ENCODE measurements at regions not wholly inside any gene's neighbourhood (a gene's known extent, or its start where the extent isn't known, plus 50 kb on each side); places are given as distances from the start of the nearest gene placed in this dataset.

- no peak for DNase-seq (ENCODE audit: low spot score)
Measured at GRCh38 chr2:193566886-193567285, 1372.2 kb upstream of the TMEFF2 start.

GRCh38 chr2:193566276-193566675 lies 1371.5 kb upstream of the TMEFF2 start:
- no peak for DNase-seq (ENCODE audit: low spot score)

- no peak for DNase-seq (ENCODE audit: low spot score)
Measured at GRCh38 chr2:193562031-193562430, 1367.3 kb upstream of the TMEFF2 start.

- no peak for DNase-seq (ENCODE audit: low spot score)
Measured at GRCh38 chr2:193561054-193561453, 1366.3 kb upstream of the TMEFF2 start.

- no peak for DNase-seq (ENCODE audit: low spot score)
Measured at GRCh38 chr2:193556766-193557470, 1362.2 kb upstream of the TMEFF2 start.

- no peak for DNase-seq (ENCODE audit: low spot score)
Measured at GRCh38 chr2:193549661-193550060, 1354.9 kb upstream of the TMEFF2 start.

GRCh38 chr2:193542762-193543161 lies 1348.0 kb upstream of the TMEFF2 start:
- no peak for DNase-seq (ENCODE audit: low spot score)

- no peak for DNase-seq (ENCODE audit: low spot score)
Measured at GRCh38 chr2:193539188-193539587, 1344.5 kb upstream of the TMEFF2 start.

GRCh38 chr2:193538061-193538460 lies 1343.3 kb upstream of the TMEFF2 start:
- no peak for DNase-seq (ENCODE audit: low spot score)

- DNase-seq (ENCODE audit: low spot score): no peak
Measured at GRCh38 chr2:193537531-193537930, 1342.8 kb upstream of the TMEFF2 start.

GRCh38 chr2:193528458-193528857 lies 1333.7 kb upstream of the TMEFF2 start:
- DNase-seq (ENCODE audit: low spot score): no peak

GRCh38 chr2:193527146-193527545 lies 1332.4 kb upstream of the TMEFF2 start:
- DNase-seq (ENCODE audit: low spot score): no peak

GRCh38 chr2:193523662-193524061 lies 1328.9 kb upstream of the TMEFF2 start:
- DNase-seq (ENCODE audit: low spot score): no peak

GRCh38 chr2:193521523-193521922 lies 1326.8 kb upstream of the TMEFF2 start:
- DNase-seq (ENCODE audit: low spot score): no peak

- no peak for DNase-seq (ENCODE audit: low spot score)
Measured at GRCh38 chr2:193520709-193521458, 1326.2 kb upstream of the TMEFF2 start.

- no peak for DNase-seq (ENCODE audit: low spot score)
Measured at GRCh38 chr2:193518041-193518817, 1323.5 kb upstream of the TMEFF2 start.

- DNase-seq (ENCODE audit: low spot score): no peak
Measured at GRCh38 chr2:193517615-193518014, 1322.9 kb upstream of the TMEFF2 start.

- DNase-seq (ENCODE audit: low spot score): no peak
Measured at GRCh38 chr2:193506035-193506434, 1311.3 kb upstream of the TMEFF2 start.

GRCh38 chr2:193505620-193506019 lies 1310.9 kb upstream of the TMEFF2 start:
- DNase-seq (ENCODE audit: low spot score): no peak

- DNase-seq (ENCODE audit: low spot score): no peak
Measured at GRCh38 chr2:193502363-193503035, 1307.8 kb upstream of the TMEFF2 start.

GRCh38 chr2:193496786-193497185 lies 1302.1 kb upstream of the TMEFF2 start:
- DNase-seq (ENCODE audit: low spot score): no peak

- no peak for DNase-seq (ENCODE audit: low spot score)
Measured at GRCh38 chr2:193482557-193482956, 1287.8 kb upstream of the TMEFF2 start.
